Uterus (tissue), 3 donors: ENCODE measurements at regions not wholly inside any gene's neighbourhood (a gene's known extent, or its start where the extent isn't known, plus 50 kb on each side); places are given as distances from the start of the nearest gene placed in this dataset.

Source experiments
- DNase-seq, 2 donors: peaks; one replicate each; pipeline ENCODE4 v3.0.0-alpha.2; 2019 to 2020
- H3K27ac ChIP-seq, 2 donors: fragments of 200-600 bp; sonication (generic); 1 replicate in 1 of 2; 2 replicates in 1 of 2; pipeline ENCODE4 v1.5.1; 2016 to 2018
- H3K27me3 ChIP-seq, 2 donors: fragments of 200-600 bp; sonication (generic); one replicate each; pipeline ENCODE4 v1.5.1; 2018 to 2019; ENCODE audit warnings: control low read depth in 1 of 2
- H3K36me3 ChIP-seq, 2 donors: fragments of 200-600 bp; sonication (generic); one replicate each; pipeline ENCODE4 v1.5.1; 2019; ENCODE audit warnings: control low read depth in 1 of 2
- H3K4me1 ChIP-seq, 2 donors: fragments of 200-600 bp; sonication (generic); one replicate each; pipeline ENCODE4 v1.5.1; 2018 to 2019; ENCODE audit warnings: control low read depth in 1 of 2
- H3K4me3 ChIP-seq, 2 donors: fragments of 200-600 bp; sonication (generic); 1 replicate in 1 of 2; 2 replicates in 1 of 2; pipeline ENCODE4 v1.5.1; 2018 to 2019; ENCODE audit warnings: mild to moderate bottlenecking in 1 of 2
- H3K9me3 ChIP-seq, 2 donors: fragments of 200-600 bp; sonication (generic); one replicate each; pipeline ENCODE4 v1.5.1; 2019; ENCODE audit warnings: control low read depth in 1 of 2
- POLR2A ChIP-seq, 2 donors: fragments of 450-650 bp; IDR thresholded peaks; one replicate each; pipeline ENCODE4 v1.6.1; 2016; ENCODE audit warnings: antibody characterized with exemption in 2 of 2, mild to moderate bottlenecking in 1 of 2, moderate library complexity in 1 of 2
- intact Hi-C: fragments of 100-400 bp; cut with DNase I; formaldehyde crosslinking; loops from one replicate; pipeline ENCODE4 v1.15.1; 2023; ENCODE audit warnings: low total_unique reads
- TF ChIP-seq, protein P1 (sequence below), 4 experiments: fragments of 200-600 bp in 2 of 4; fragments of 450-650 bp in 2 of 4; sonication (generic) in 2 of 4; IDR thresholded peaks; one replicate each; pipeline ENCODE4 v1.5.1; 2016 to 2019; ENCODE audit warnings: antibody characterized with exemption in 4 of 4, mild to moderate bottlenecking in 2 of 4, moderate library complexity in 1 of 4
- donor health status: DM: yes; HTN: yes; CAD: no.

DNA sequence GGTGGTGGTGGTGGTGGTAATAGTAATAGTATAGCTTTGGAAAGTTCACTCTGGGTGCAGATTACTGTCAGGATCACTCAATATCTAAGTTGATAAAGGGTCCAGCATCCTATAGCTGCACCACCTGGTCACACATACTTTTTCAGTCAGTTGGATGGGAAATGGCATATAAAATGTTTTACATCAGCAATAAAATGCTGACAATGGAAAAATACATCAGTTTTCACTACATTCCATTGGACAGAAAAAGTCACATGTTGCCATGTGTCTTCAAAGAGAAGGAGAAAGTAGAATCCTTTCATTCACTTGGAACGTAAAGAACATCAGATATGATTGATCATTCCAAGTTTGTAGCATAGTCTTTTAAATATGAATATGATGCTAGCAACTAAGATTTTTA lies 481.4 kb downstream of the SLITRK6 start:
- Histone ChIP-seq H3K9me3 (no peaks in the 10 kb centered on the region), H3K36me3 (no peaks in the 10 kb centered on the region), H3K4me3 (no peak overlapping the region), H3K27me3 (no peaks in the 10 kb centered on the region), H3K4me1 (no peaks in the 10 kb centered on the region), H3K27ac (no peak overlapping the region)
- no peak for DNase-seq
- TF ChIP-seq POLR2A (IDR thresholded peaks at IDR 0.05): no peak
- intact Hi-C loops: no loop called here

DNA sequence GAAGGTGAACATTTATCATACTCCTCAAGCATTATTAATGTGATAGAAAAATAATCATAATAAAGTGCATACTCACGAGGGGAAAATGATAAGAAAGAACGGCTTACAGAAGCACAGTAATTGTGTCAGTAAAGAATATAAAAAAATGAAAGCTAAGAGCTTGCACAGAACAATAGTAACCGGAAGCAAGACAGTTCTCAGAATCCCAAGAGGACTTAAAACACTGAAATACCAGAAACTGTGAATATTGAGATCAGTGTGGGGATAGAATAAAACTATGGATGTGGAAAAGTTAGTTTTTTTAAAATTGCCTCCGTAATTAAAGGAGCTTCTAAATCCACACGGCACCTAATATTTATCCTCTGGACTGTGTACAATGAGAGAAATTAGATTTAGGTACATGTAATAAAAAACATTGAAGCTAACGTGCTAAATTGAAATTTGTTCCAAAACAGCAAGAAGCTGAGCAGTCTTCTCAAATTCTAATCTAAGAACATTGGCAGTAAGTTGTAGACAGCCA lies 482.7 kb downstream of the SLITRK6 start:
- TF ChIP-seq, protein P1, sequence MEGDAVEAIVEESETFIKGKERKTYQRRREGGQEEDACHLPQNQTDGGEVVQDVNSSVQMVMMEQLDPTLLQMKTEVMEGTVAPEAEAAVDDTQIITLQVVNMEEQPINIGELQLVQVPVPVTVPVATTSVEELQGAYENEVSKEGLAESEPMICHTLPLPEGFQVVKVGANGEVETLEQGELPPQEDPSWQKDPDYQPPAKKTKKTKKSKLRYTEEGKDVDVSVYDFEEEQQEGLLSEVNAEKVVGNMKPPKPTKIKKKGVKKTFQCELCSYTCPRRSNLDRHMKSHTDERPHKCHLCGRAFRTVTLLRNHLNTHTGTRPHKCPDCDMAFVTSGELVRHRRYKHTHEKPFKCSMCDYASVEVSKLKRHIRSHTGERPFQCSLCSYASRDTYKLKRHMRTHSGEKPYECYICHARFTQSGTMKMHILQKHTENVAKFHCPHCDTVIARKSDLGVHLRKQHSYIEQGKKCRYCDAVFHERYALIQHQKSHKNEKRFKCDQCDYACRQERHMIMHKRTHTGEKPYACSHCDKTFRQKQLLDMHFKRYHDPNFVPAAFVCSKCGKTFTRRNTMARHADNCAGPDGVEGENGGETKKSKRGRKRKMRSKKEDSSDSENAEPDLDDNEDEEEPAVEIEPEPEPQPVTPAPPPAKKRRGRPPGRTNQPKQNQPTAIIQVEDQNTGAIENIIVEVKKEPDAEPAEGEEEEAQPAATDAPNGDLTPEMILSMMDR (IDR thresholded peaks at IDR 0.05): no peak
- TF ChIP-seq POLR2A (IDR thresholded peaks at IDR 0.05): no peak
- Histone ChIP-seq H3K4me3 (no peak overlapping the region), H3K9me3 (no peaks in the 10 kb centered on the region), H3K27ac (no peak overlapping the region), H3K4me1 (no peaks in the 10 kb centered on the region), H3K27me3 (no peaks in the 10 kb centered on the region), H3K36me3 (no peaks in the 10 kb centered on the region)
- DNase-seq: no peak
- intact Hi-C loops: no loop called here

DNA sequence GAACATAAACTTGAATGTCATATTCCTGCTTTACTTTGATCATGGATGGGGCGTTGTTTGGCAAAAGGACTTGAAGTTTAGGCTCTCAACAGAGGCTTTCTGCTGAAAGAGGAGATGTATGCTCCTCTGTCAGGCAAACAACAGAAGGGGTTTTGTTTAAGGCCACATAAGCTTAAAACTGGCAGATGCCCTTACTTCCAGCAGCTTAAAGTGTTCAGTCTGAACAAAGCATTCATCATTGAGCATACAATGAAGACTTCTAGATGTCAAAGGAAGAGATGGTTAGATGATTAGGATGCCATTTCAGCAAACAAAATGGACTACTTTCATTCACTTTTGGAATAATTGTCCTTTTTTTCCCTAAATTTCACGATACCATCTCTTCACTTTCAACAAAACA lies 484.5 kb downstream of the SLITRK6 start:
- intact Hi-C loops: no loop called here
- TF ChIP-seq, protein P1 (IDR thresholded peaks at IDR 0.05): no peak
- TF ChIP-seq POLR2A (IDR thresholded peaks at IDR 0.05): no peak
- no peaks in the 10 kb centered on the region for H3K9me3 ChIP-seq
- no peaks in the 10 kb centered on the region for H3K27me3 ChIP-seq
- H3K4me3 ChIP-seq: no peak overlapping the region
- H3K36me3 ChIP-seq: no peaks in the 10 kb centered on the region
- no peak overlapping the region for H3K27ac ChIP-seq
- no peaks in the 10 kb centered on the region for H3K4me1 ChIP-seq
- DNase-seq: no peak

DNA sequence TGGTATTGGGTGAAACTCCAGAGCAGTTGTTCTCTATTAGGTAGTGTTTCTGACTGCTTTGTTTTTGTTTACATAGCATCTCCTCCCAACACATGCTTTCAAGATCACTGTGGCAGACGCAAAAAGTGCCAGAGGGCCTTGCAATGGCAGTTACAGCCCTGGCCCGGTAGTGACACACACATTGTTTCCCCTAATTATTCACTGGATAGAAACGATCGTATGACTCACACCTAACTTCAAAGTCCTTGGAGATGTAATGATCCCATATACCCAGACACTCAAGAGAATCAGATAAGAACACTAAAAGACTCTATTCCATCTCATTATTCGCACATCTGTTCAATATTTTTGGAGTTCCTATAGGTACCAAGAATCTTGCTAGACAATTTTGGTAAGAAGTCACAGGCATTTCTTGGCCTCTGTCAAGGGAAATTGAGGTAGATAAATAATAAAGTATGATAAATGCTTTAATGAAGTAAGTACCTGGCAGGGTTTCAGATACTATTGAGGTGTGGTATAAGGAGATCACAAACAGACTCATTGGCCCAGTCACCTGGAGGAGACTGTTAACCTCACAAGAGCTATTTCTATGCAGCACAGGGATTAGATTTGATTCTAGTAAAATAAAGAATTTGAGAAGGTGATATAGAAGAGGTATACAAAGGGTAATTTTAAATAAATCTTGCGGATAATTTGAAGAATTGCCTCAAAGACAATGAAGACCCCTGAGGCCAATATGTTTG lies 485.3 kb downstream of the SLITRK6 start:
- Histone ChIP-seq H3K36me3 (no peaks in the 10 kb centered on the region), H3K27me3 (no peaks in the 10 kb centered on the region), H3K27ac (no peak overlapping the region), H3K4me3 (no peak overlapping the region), H3K9me3 (no peaks in the 10 kb centered on the region), H3K4me1 (no peaks in the 10 kb centered on the region)
- no peak for DNase-seq
- intact Hi-C loops: no loop called here
- TF ChIP-seq, protein P1 (IDR thresholded peaks at IDR 0.05): no peak
- TF ChIP-seq POLR2A (IDR thresholded peaks at IDR 0.05): no peak

DNA sequence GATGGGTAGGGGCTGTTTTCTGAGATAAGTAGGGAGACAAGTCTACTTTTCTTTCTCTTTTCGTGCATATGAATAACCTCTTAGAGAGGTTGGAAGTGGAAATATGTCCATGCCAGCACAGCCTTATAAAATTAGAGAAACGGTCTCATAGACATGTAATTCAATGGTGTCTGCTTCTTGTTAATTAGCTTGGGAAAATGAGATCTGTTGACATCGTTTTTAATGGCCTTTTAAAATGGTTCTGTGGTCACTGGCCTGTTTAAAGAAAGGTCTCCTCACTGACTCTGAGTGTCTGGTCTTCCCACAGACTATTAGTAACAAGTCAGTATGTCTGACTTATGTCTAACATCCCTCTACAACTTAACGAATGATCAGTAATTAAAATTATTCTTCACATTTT lies 487.1 kb downstream of the SLITRK6 start:
- intact Hi-C loops: no loop called here
- Histone ChIP-seq H3K27ac (no peak overlapping the region), H3K9me3 (no peaks in the 10 kb centered on the region), H3K4me1 (no peaks in the 10 kb centered on the region), H3K4me3 (no peak overlapping the region), H3K27me3 (no peaks in the 10 kb centered on the region), H3K36me3 (no peaks in the 10 kb centered on the region)
- no peak for DNase-seq
- TF ChIP-seq, protein P1 (IDR thresholded peaks at IDR 0.05): no peak
- TF ChIP-seq POLR2A (IDR thresholded peaks at IDR 0.05): no peak
